Keratinocyte (primary cell): ENCODE measurements at regions not wholly inside any gene's neighbourhood (a gene's known extent, or its start where the extent isn't known, plus 50 kb on each side); places are given as distances from the start of the nearest gene placed in this dataset.

Source experiments
- CTCF ChIP-seq, 3 experiments: IDR thresholded peaks in 1 of 3; conservative IDR thresholded peaks in 1 of 3; optimal IDR thresholded peaks in 1 of 3; 2 replicates in 2 of 3; 3 replicates in 1 of 3; pipeline versions ENCODE3 to v1.5.1; 2011; ENCODE audit warnings: low read length in 3 of 3, mild to moderate bottlenecking in 3 of 3, moderate library complexity in 2 of 3, control low read depth in 1 of 3, inconsistent platforms in 1 of 3; ENCODE audit not compliant: insufficient read depth in 2 of 3; ENCODE audit errors: extremely low read depth in 1 of 3
- EZH2 ChIP-seq: IDR thresholded peaks from one replicate; pipeline ENCODE4 v1.6.1; 2012; ENCODE audit warnings: inconsistent platforms, mild to moderate bottlenecking, low read length, moderate library complexity

DNA sequence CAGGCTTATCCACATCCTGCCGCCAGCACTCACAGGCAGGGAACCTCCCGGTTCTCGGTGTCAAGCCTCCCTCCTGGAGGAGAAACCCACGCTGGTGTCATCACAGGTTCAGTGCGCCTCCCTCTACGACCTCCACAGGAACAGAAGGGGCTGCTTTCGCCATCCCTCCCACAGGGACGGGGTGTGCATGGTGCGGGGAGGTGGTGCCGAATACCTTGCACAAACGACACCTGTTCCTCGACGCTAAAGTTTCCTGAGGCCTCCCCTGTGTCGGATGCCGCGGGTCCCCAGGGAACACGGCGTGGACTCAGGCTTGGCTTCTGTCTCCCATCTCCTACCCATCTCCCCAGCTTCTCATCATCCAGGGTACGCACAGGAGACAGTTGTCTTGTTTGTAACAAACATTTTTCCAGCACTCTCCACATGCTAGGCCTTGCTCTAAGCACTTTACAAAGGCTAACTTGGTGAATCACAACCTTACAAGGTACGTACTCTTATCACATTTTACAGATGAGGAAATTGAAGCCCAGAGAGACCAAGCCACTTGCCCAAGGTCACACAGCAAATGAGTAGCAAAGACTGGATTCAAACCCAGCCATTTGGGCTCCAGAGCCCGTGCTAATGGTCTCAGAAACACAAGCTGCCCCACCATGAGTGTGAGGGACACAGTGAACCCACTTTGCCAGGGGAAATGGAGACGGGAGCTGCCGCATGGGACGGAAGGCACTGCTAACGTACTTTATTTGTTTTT is 271.6 kb downstream of the C16orf95 start:
- TF ChIP-seq CTCF (optimal IDR thresholded peaks at IDR 0.05 in 1 of 3, IDR thresholded peaks at IDR 0.05 in 1 of 3, conservative IDR thresholded peaks at IDR 0.05 in 1 of 3; ENCODE audit: extremely low read depth in 1 of 3, insufficient read depth in 2 of 3, low read length in 3 of 3) (no peak), EZH2 (no peak)
